Tibial nerve (tissue), 4 donors: ENCODE measurements at regions not wholly inside any gene's neighbourhood (a gene's known extent, or its start where the extent isn't known, plus 50 kb on each side); places are given as distances from the start of the nearest gene placed in this dataset.

ENCODE experiments used
- EP300 ChIP-seq, 2 donors: sonication (generic); formaldehyde crosslinking; IDR thresholded peaks; one replicate each; pipeline ENCODE4 v1.6.1; 2017; ENCODE audit warnings: antibody characterized with exemption in 2 of 2, mild to moderate bottlenecking in 1 of 2
- POLR2A ChIP-seq, 2 donors: fragments of 450-650 bp; IDR thresholded peaks; one replicate each; pipeline ENCODE4 v1.6.1; 2017; ENCODE audit warnings: antibody characterized with exemption in 2 of 2, mild to moderate bottlenecking in 2 of 2, moderate library complexity in 2 of 2
- TF ChIP-seq, protein P1 (sequence below), 5 experiments: fragments of 200-600 bp in 3 of 5; fragments of 450-650 bp in 2 of 5; sonication (generic) in 3 of 5; IDR thresholded peaks; one replicate each; pipeline ENCODE4 v1.5.1; 2016 to 2019; ENCODE audit warnings: antibody characterized with exemption in 5 of 5, mild to moderate bottlenecking in 3 of 5, moderate library complexity in 2 of 5

DNA sequence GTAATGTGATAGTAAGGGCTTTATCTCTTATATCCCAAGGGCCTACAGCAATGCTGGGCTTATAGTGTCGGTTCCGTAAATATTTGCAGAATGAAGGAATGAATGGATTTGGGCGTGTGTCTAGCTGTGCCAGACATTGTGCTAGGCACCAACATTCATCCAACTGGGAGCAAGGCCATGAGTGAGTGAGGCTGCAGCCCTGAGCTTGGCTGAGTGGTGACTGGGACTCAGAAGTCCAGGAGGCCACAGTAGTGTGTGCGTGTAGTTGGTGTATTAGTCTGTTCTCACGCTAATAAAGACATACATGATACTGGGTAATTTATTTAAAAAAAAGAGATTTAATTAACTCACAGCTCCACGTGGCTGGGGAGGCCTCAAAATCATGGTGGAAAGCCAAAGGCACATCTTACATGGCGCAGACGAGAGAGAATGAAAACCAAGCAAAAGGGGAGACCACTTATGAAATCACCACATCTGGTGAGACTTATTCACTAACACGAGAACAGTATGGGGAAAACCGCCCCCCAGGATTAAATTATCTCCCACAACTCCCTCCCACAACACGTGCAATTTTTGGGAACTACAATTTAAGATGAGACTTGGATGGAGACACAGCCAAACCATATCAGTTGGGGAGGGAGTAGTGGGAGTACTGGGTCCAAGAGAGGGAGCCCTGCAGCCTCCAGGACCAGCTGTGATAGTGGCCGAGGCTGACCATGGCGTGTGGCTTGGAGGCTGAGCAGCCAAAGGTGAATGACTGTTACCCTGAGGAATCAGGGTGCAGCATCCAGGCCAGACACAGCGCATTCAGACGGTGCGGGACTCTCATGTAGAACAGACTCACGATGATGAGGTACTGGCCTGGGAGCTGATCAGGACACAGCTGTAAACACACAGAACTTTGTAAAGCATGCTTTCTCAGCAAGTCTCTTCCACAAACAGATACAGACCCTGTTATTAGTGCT is 104.6 kb downstream of the TEX26 start:
- TF ChIP-seq, protein P1, sequence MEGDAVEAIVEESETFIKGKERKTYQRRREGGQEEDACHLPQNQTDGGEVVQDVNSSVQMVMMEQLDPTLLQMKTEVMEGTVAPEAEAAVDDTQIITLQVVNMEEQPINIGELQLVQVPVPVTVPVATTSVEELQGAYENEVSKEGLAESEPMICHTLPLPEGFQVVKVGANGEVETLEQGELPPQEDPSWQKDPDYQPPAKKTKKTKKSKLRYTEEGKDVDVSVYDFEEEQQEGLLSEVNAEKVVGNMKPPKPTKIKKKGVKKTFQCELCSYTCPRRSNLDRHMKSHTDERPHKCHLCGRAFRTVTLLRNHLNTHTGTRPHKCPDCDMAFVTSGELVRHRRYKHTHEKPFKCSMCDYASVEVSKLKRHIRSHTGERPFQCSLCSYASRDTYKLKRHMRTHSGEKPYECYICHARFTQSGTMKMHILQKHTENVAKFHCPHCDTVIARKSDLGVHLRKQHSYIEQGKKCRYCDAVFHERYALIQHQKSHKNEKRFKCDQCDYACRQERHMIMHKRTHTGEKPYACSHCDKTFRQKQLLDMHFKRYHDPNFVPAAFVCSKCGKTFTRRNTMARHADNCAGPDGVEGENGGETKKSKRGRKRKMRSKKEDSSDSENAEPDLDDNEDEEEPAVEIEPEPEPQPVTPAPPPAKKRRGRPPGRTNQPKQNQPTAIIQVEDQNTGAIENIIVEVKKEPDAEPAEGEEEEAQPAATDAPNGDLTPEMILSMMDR (IDR thresholded peaks at IDR 0.05) = no peak
- TF ChIP-seq EP300 (IDR thresholded peaks at IDR 0.05) (no peak), POLR2A (IDR thresholded peaks at IDR 0.05) (no peak)
